ENCODE measurements at regions not wholly inside any gene's neighbourhood (a gene's known extent, or its start where the extent isn't known, plus 50 kb on each side); places are given as distances from the start of the nearest gene placed in this dataset.

GRCh38 chr10:31617757-31618156 is 298.7 kb downstream of the ZEB1 start (continued):
- TF ChIP-seq ZNF280A (IDR thresholded peaks at IDR 0.05; ENCODE audit: low read depth, partially characterized antibody) (no peak), ADNP (tag; IDR thresholded peaks at IDR 0.05) (no peak), ZEB2 (IDR thresholded peaks at IDR 0.05) (no peak), ZNF512 (tag; IDR thresholded peaks at IDR 0.05) (no peak), HDAC2 (IDR thresholded peaks at IDR 0.05) (no peak), TRIM25 (IDR thresholded peaks at IDR 0.05; ENCODE audit: borderline replicate concordance) (no peak), MCM2 (IDR thresholded peaks at IDR 0.05; ENCODE audit: low read depth) (no peak)

- no peaks in the 10 kb centered on the region for H3K9me3 ChIP-seq (replicated peaks; ENCODE audit: control insufficient read depth, insufficient read depth, low read depth, low read length)
- no peaks in the 10 kb centered on the region for H3K79me2 ChIP-seq (ENCODE audit: control insufficient read depth, insufficient read depth, low read length)
- ATAC-seq, result no peak
- ChIA-PET POLR2A (no interaction called here), CTCF (ENCODE audit: low intra/inter-chr PET ratio) (no interaction called here)
- intact Hi-C loops (cut with micrococcal nuclease) (no loop called here), in situ Hi-C loops (cut with MboI) (no loop called here)
- no TSS peak for BruUV-seq (replicated peaks)
- H4K20me1 ChIP-seq (replicated peaks; ENCODE audit: control insufficient read depth, insufficient read depth, low read length), result no peaks in the 10 kb centered on the region
- no peak for DNase-seq (ENCODE audit: extremely low read depth in 1 of 4, low spot score in 3 of 4)
- H3K27me3 ChIP-seq (ENCODE audit: control insufficient read depth in 2 of 2, insufficient read depth in 2 of 2, low read length in 2 of 2), result no peaks in the 10 kb centered on the region; a peak in 2 of 5 replicates
- no peak for FAIRE-seq
- H3K36me3 ChIP-seq (ENCODE audit: control insufficient read depth, insufficient read depth, low read length), result no peaks in the 10 kb centered on the region
- 0% methylated on average over 2 of the region's 2 CpGs for WGBS (ENCODE audit: insufficient coverage, low coverage, missing lambda C conversion rate)
- H3K4me3 ChIP-seq, result no peak overlapping the region
- H3K9ac ChIP-seq (ENCODE audit: insufficient read depth in 1 of 2, low read depth in 2 of 2, low read length in 2 of 2), result no peak overlapping the region
- no peaks in the 10 kb centered on the region for H3K4me1 ChIP-seq (replicated peaks in 1 of 2; ENCODE audit: control insufficient read depth in 2 of 2, insufficient read depth in 2 of 2, low read length in 2 of 2)
- H2AFZ ChIP-seq (ENCODE audit: low read depth, low read length), result no peak overlapping the region
- H3K9me1 ChIP-seq (ENCODE audit: control insufficient read depth, insufficient read depth, low read length), result no peaks in the 10 kb centered on the region
- no peak overlapping the region for H3K4me2 ChIP-seq (ENCODE audit: insufficient read depth, low read length)
- H3K27ac ChIP-seq (ENCODE audit: extremely low read depth, low read depth, low read length), result no peak overlapping the region
- TF ChIP-seq TEAD4 (IDR thresholded peaks at IDR 0.05; ENCODE audit: low read length), result no peak
- no peak for TF ChIP-seq TEAD4 (CRISPR knock-in tag; IDR thresholded peaks at IDR 0.05; ENCODE audit: borderline replicate concordance)
- TF ChIP-seq ZNF224 (CRISPR knock-in tag; IDR thresholded peaks at IDR 0.05), result no peak
- no peak for TF ChIP-seq DDX20 (tag; IDR thresholded peaks at IDR 0.05; ENCODE audit: low read depth)
- TF ChIP-seq CTBP1 (IDR thresholded peaks at IDR 0.05; ENCODE audit: borderline replicate concordance), result no peak
- no peak for TF ChIP-seq NR1H2 (CRISPR knock-in tag; IDR thresholded peaks at IDR 0.05)
- TF ChIP-seq ZNF592 (IDR thresholded peaks at IDR 0.05), result no peak
- no peak for TF ChIP-seq ESRRB (CRISPR knock-in tag; IDR thresholded peaks at IDR 0.05; ENCODE audit: borderline replicate concordance)
These were observed 298.1 kb downstream of the ZEB1 start for GRCh38 chr10:31617133-31617532.
